GM18519 (cell line): ENCODE measurements at regions not wholly inside any gene's neighbourhood (a gene's known extent, or its start where the extent isn't known, plus 50 kb on each side); places are given as distances from the start of the nearest gene placed in this dataset.

Experiments
- ATAC-seq: cut with Tn5 transposase; IDR thresholded peaks from one replicate; pipeline ENCODE4 v1.9.1; 2021; ENCODE audit warnings: mild to moderate bottlenecking, moderate library complexity; ENCODE audit not compliant: unreplicated experiment, low FRiP score

- ATAC-seq: no peak
Measured at GRCh38 chr13:47407808-47408207, 511.0 kb upstream of the HTR2A start.

GRCh38 chr13:47399599-47399998 lies 502.7 kb upstream of the HTR2A start:
- no peak for ATAC-seq

GRCh38 chr13:47397739-47398138 lies 500.9 kb upstream of the HTR2A start:
- no peak for ATAC-seq

- ATAC-seq: no peak
Measured at GRCh38 chr13:47396915-47397314, 500.1 kb upstream of the HTR2A start.

GRCh38 chr13:47374741-47375140 lies 477.9 kb upstream of the HTR2A start:
- ATAC-seq: no peak

GRCh38 chr13:47372751-47373150 lies 475.9 kb upstream of the HTR2A start:
- ATAC-seq: no peak

GRCh38 chr13:47351798-47352197 lies 454.9 kb upstream of the HTR2A start:
- ATAC-seq: no peak

GRCh38 chr13:47350334-47351124 lies 453.7 kb upstream of the HTR2A start:
- ATAC-seq: no peak

- no peak for ATAC-seq
Measured at GRCh38 chr13:47349211-47349610, 452.4 kb upstream of the HTR2A start.

GRCh38 chr13:47337781-47338507 lies 441.1 kb upstream of the HTR2A start:
- ATAC-seq: no peak

- no peak for ATAC-seq
Measured at GRCh38 chr13:47334173-47334572, 437.3 kb upstream of the HTR2A start.

GRCh38 chr13:47332149-47332548 lies 435.3 kb upstream of the HTR2A start:
- no peak for ATAC-seq

- ATAC-seq: no peak
Measured at GRCh38 chr13:47330031-47330430, 433.2 kb upstream of the HTR2A start.

- ATAC-seq: no peak
Measured at GRCh38 chr13:47327861-47328260, 431.0 kb upstream of the HTR2A start.

GRCh38 chr13:47326061-47326460 lies 429.2 kb upstream of the HTR2A start:
- no peak for ATAC-seq

GRCh38 chr13:47317356-47317755 lies 420.5 kb upstream of the HTR2A start:
- ATAC-seq: no peak

GRCh38 chr13:47310401-47310800 lies 413.5 kb upstream of the HTR2A start:
- no peak for ATAC-seq

- no peak for ATAC-seq
Measured at GRCh38 chr13:47306991-47307390, 410.1 kb upstream of the HTR2A start.

GRCh38 chr13:47303626-47304025 lies 406.8 kb upstream of the HTR2A start:
- ATAC-seq: no peak

GRCh38 chr13:47299304-47299703 lies 402.5 kb upstream of the HTR2A start:
- ATAC-seq: no peak

- ATAC-seq: no peak
Measured at GRCh38 chr13:47298506-47298905, 401.7 kb upstream of the HTR2A start.

- ATAC-seq: no peak
Measured at GRCh38 chr13:47294691-47295090, 397.8 kb upstream of the HTR2A start.
